GM21723 (cell line): ENCODE measurements at regions not wholly inside any gene's neighbourhood (a gene's known extent, or its start where the extent isn't known, plus 50 kb on each side); places are given as distances from the start of the nearest gene placed in this dataset.

Experiments used
- ATAC-seq: cut with Tn5 transposase; IDR thresholded peaks from one replicate; pipeline ENCODE4 v1.9.1; 2021; ENCODE audit warnings: mild to moderate bottlenecking, moderate library complexity; ENCODE audit not compliant: unreplicated experiment

GRCh38 chr9:78559449-78559885 lies 262.5 kb downstream of the PSAT1 start:
- no peak for ATAC-seq

- no peak for ATAC-seq
These were observed 265.1 kb downstream of the PSAT1 start for GRCh38 chr9:78562021-78562420.

- no peak for ATAC-seq
These were observed 266.3 kb downstream of the PSAT1 start for GRCh38 chr9:78563269-78563668.

- no peak for ATAC-seq
These were observed 268.6 kb downstream of the PSAT1 start for GRCh38 chr9:78565481-78565880.

GRCh38 chr9:78566521-78566920 lies 269.6 kb downstream of the PSAT1 start:
- ATAC-seq = no peak

- ATAC-seq = no peak
These were observed 270.2 kb downstream of the PSAT1 start for GRCh38 chr9:78566948-78567675.

- no peak for ATAC-seq
These were observed 270.8 kb downstream of the PSAT1 start for GRCh38 chr9:78567693-78568092.

- no peak for ATAC-seq
These were observed 271.8 kb downstream of the PSAT1 start for GRCh38 chr9:78568774-78569173.

- no peak for ATAC-seq
These were observed 275.3 kb downstream of the PSAT1 start for GRCh38 chr9:78572266-78572665.

GRCh38 chr9:78573205-78573604 lies 276.3 kb downstream of the PSAT1 start:
- no peak for ATAC-seq

GRCh38 chr9:78573669-78574068 lies 276.7 kb downstream of the PSAT1 start:
- no peak for ATAC-seq

GRCh38 chr9:78574354-78575045 lies 277.6 kb downstream of the PSAT1 start:
- ATAC-seq = no peak

GRCh38 chr9:78575081-78575480 lies 278.2 kb downstream of the PSAT1 start:
- no peak for ATAC-seq

GRCh38 chr9:78575771-78576170 lies 278.8 kb downstream of the PSAT1 start:
- ATAC-seq = no peak

- no peak for ATAC-seq
These were observed 280.4 kb downstream of the PSAT1 start for GRCh38 chr9:78577156-78577906.

GRCh38 chr9:78578072-78578471 lies 281.1 kb downstream of the PSAT1 start:
- ATAC-seq = no peak

- ATAC-seq = no peak
These were observed 285.9 kb downstream of the PSAT1 start for GRCh38 chr9:78582821-78583220.

GRCh38 chr9:78584589-78584988 lies 287.7 kb downstream of the PSAT1 start:
- no peak for ATAC-seq

- no peak for ATAC-seq
These were observed 289.0 kb downstream of the PSAT1 start for GRCh38 chr9:78585909-78586308.

- ATAC-seq = no peak
These were observed 293.1 kb downstream of the PSAT1 start for GRCh38 chr9:78590068-78590467.

GRCh38 chr9:78592811-78593210 lies 295.9 kb downstream of the PSAT1 start:
- no peak for ATAC-seq
